ENCODE measurements at regions not wholly inside any gene's neighbourhood (a gene's known extent, or its start where the extent isn't known, plus 50 kb on each side); places are given as distances from the start of the nearest gene placed in this dataset.

DNA sequence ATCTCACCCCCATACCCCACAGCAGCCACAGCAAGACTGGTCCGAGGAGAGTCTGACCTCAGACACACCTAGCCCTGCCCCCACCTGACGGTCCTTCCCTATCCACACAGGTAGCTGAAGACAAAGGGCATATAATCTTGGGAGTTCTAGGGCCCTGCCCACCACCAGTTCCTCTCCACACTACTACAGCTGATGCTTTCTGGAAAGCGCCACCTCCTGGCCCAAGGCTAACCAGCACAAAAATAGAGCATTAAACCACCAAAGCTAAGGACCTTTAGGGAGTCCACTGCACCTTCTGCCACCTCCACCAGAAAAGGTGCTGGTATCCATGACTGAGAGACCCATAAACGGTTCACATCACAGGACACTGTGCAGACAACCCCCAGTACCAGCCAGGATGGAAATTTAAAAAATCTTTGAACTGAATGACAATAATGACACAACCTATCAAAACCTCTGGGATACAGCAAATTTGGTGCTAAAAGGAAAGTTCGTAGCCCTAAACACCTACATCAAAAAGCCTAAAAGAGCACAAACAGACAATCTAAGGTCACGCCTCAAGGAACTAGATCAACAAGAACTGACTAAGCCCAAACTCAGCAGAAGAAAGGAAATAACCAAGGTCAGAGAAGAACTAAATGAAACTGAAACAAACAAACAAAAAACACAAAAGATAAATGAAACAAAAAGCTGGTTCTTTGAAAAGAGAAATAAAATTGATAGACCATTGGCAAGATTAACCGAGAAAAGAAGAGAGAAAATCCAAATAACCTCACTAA is 122.1 kb upstream of the TPRG1 start:
- DNase-seq, result no peak

DNA sequence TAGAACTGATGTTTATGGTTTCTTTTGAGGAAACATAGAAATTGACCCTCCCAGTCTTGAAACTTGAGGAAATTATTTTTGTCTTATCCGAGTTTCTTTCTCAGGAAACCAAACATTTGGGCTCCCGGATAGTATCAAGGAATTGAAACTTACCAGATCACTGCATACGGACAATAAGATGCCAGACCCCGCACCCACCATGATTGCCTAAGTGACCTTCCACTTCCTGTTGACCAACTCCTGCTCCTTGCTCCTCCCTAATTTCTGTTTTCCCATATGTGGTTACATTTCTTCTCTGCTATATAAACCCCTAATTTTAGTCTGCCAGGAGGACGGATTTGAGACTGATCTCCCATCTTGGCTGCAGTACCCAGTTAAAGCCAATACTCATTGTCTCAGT is 118.4 kb upstream of the TPRG1 start:
- no peak for DNase-seq

DNA sequence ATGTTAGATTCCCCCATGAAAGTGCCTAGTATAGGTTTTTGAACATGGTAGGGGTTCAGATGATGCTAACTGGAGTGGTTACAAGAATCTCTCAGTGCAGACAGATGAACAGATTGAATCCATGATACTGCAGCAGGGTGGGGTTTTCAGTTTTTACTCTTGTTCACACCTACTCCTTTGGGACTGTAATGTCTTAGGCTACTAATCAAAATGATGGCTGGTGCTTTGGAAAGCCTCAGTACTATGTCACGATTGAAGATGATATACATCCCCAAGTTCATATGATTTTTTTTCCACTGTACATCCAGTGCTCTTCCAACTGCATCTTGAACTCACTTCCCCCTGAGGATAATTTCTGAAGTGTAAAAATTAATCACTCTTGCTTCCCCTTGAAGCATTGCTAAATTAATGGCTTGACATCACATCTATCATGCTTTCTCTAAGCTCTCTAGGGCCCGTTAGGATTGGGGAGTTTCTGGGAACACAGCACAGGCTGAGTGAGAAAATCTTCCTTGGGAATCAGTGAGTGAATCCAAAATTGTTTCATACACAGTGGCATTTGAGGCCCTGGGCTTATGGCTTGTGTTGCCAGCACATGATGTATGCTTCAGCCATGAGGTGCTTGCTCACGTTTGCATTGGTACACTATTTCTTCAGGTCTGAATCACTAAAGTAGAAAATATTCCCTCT is 115.0 kb upstream of the TPRG1 start:
- no peak for DNase-seq

DNA sequence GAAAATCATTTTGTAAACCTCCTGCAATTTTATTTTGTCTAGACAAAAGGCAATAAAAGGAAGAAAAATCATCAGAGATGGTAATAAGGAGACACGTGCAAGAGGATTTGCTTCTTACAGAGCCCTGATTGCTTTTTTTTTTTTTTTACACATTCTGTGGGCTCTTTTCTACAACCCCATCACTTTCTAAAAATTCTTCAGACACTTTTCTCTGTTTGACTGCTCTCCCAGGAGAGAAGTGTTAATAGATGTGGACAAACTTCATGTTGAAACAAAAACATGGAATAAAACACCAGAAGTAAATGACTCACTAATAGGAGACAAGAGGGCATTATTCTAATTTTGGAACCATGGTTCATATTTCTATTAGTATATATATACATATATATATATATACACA is 114.4 kb upstream of the TPRG1 start:
- DNase-seq, result no peak

DNA sequence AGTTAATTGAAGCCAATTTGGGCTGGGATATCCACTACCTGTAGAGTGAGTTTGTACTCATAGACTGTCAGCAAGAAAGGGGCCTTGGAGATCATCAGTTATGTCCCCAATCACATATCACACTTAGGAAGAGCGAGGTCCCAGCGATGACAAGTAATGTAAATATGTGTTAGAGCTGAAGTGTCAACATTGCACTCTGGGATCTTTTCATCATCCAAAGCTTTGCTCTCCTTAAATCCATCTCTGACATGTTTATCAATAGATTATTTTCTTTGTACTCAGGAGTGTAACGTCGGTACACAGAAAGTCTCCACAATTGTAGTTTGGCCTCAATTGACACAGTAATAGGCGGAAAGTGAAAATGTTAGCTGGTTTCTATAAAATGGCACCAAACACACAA is 113.7 kb upstream of the TPRG1 start:
- DNase-seq, result no peak

DNA sequence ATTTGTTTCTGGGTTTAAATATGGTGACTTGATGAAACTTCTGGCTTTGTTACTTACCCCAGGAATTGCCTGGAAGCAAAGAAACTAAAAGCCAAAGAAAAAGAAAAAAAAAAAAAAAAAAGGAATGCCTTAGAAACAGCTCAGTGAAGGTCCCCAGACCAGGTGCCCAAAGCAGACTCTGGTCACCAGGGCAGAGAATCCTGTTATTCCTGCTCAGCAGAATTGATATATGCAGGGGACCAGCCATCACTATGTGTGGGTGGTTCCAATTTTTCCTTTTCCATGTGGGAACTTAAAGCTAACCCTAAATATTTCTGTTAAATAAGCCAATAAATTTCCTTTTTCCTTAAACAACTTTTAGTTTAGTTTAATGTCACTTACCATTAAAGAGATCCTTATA is 100.8 kb upstream of the TPRG1 start:
- no peak for DNase-seq

DNA sequence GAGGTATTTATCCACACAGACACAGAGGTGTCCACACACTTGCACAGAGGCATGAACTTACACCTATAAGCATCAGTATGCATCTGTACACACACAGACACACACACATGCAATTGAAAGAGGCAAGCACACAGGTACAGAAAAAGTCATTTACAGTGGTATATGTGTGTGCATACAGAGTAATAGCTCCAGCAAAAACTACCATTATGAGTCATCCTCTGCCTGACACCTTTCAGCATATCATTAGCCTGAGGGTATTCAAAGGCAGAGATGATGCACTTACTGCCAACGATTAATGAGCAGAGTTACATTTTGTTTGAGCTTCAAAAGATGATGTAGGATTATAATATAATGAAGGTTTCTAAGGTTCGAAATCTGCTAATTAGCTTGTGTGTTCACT is 100.3 kb upstream of the TPRG1 start:
- no peak for DNase-seq

DNA sequence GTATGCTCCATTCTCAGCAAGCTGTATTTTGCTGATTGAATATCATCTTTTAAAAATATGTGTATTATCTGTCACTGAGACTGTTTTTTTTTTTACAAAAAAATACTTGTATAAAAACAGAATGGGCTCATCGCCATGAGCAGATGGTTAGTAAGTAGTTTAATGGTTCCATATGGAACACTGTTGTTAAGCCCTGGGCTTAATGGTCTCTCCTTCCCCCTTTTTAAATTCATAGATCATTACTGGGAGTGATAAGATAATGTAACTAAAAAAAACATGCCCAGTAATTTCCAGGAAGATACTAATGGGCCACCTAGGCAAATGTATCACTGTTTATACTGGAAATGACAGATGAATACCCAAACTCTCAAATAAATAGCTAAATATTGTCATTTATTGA is 95.3 kb upstream of the TPRG1 start:
- DNase-seq, result no peak

DNA sequence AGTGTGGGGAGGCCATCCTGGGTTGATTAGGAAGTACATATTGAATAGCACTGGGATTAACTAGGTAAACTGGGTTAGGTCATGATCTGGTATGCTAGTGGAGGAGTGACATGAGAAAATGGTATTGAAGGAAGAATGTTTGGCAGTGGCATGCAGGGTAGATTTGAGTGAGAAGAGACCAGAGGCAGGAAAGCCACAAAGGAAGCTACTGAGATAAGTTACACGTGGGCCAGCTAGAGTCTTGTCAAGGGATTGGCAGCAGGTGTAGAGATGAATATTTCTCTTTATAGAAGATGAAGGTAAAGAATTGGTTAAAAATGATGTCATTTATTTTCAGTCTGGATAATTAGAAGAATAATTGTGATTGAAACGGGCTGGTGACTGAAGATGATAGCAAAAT is 91.0 kb upstream of the TPRG1 start:
- DNase-seq, result no peak

DNA sequence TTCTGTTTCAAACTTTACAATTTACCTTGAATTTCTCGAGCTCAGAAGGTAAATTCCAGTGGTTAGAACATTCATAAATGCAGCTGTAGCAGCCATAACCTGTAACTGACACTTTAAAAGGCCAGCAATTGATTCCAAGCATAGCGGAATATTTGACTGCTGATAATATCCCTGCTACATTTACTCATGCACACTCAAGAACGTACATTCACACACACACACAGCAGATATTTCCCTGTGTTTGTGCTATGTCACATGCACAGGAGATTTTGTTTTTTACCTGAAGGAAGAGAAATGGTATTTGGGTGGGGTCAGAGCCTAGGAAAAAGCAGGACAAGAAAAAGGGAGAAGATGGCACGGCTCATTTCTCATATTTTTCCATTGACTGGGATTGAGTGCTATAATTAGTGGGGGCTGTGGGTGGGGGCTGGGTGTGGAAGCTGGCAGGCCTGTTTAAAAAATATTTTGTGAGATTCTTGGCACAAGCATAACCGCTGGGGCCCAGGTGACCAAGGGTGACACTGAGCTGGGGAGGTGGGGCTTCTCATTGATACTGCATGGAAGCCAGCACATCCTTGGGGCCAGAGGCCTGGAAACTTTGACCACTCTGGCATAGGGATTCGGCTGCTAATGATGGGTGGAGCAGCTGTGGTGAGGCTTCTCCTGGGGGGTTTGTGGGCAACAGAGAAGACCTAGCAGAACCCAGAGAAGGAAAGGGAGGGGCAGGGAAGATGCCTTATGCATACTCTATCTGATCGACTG is 88.9 kb upstream of the TPRG1 start:
- DNase-seq, result no peak

DNA sequence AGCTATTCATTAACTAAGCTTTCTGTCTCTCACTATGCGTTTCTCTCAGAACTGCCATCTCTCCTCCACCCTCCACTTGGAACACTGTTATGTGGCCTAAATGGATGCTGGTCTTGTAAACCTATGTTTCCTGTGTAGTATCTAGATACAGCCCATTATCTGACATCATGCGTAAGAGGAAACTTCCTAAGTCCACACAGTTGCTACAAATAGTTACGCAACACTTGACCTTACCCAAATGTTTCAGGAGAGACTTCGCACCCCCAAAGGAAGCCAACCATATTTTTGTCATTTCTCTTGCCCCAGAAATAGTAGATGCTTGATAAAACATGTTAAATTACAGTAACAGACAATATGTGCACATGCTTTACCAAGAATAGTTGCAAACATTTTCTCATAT is 87.2 kb upstream of the TPRG1 start:
- no peak for DNase-seq

DNA sequence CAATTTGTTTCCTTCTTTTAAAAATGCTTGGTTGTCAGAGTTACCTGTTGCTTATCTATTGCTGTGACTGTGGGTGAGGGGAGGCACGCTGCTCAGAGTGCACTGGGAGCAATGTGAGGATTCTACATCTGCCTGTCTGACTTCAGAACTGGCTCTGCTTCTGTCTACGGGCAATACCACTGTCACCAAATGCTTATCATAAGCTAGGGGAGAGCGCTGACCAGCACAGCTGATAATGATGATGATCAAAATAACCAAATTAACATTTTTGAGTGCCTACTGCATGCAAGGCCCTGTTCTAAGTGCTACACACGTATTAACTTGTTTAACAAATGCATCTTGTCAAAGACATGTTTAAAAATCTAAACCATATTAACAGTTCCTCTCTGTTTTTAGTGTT is 79.2 kb upstream of the TPRG1 start:
- DNase-seq, result no peak

DNA sequence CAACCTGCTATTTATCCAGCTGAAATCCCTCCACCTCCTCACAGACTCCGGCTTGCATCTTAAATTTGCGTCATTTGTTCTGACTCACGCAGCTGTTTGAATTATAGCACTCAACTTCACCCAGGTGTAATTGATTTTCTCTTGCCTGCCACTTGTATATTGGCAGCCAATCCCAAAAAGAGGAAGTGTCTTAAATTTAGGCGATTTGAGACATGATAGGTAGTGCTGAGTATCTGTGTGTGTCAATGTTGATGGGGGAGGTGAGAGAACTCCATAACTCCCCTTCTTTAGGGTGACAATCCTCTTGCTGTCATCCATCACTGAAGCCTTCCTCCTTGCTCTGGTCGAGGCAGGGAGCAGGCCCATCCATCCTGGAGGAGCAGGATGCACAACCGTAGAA is 77.2 kb upstream of the TPRG1 start:
- peak; percentile 34 to 46 for DNase-seq

DNA sequence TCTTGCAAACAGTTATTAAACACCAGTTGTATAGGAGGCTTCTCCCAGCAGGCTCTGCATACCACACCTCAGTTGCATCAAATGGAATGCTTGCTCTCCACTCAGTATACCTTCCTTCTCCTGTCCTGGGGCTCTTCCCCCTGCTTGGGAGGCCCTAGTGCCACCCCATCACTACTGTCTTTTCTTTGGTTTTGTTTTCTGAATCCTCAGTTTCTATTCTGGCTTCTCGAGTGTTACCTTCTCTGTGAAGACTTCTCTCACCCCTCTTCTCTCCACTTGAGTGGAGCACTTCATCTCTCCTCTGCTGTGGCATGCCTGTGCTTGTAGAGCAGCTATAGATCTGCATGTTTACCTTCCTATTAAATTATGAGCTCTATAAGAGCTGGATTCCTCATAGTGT is 75.7 kb upstream of the TPRG1 start:
- peak in 1 of 2 experiments; percentile 13 for DNase-seq

DNA sequence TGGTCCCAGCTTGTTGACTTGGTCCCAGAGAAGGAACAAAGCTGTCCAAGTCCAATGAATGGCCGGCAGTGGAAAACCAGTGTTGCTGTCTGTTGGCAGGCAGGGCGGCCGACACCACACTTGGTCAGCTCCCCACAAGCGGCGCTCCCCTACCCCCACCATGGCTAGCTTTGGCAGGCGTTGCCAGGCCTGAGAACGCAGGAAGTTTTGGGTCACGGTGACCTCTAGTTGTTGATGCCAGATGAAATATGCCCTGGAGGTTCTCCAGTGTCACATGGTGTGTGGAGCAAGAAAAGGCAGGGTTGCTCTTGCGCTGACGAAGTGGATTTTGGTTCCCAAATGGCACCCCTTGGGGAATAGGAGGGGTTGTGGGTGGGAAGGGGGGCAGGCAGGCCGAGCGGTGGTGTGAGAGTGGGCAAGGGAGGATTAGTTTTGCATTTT is 72.7 kb upstream of the TPRG1 start:
- DNase-seq, result no peak

DNA sequence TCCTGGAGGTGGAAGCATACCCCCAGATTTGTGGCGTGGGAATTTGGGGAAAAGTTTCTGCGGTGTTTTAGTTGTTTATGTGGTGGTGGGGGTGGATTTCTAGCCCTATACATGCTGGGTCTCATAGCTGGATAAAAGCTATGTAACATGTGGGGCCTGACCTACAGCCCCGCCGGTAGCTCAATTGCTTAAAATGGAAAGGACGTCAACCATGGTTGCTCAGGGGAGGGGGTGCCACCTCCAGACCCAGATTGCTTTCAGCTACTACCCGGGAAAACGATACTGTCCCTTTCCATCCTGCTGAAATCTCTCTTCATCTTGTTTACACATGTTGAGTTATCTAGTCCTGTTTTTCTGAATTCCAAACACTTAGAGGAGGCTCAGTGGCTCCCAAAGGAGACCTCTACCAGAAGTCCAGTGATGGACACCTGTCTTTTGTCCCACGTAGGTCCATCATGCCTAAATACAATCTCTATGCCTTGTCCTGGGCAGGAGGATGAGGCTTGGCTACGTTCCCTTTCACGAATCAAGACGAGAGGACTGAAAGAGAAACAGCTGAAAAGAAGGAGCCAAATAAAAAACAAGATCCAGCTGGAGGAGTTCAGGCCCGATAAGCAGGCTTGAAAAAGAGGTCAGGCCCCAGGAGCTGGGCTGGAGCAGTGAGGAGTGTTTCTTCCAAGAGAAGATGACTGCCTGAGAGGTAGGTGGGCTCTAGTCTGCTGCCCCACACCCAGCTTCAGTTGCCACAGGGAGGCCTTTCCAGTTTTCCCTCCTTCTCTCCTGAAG is 72.1 kb upstream of the TPRG1 start:
- no peak for DNase-seq

DNA sequence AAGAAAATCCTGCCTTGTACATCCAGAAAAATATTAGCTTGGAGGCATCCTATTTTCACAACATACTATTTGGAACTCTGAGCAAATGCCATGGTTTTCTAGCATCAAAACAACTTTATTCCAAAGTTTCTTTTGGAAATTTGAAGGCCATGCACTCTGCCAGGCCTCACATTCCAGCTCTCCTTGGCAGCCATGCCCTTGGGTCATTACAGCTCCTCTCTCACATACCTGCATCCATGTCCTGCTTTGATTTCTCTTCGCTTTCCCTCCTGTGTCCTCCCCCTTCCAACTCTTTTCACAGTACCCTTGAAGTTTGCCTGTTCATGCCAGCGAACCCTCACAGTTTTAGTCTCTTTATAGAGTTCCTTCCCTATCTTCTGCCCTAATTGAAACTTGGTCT is 70.9 kb upstream of the TPRG1 start:
- DNase-seq, result no peak

DNA sequence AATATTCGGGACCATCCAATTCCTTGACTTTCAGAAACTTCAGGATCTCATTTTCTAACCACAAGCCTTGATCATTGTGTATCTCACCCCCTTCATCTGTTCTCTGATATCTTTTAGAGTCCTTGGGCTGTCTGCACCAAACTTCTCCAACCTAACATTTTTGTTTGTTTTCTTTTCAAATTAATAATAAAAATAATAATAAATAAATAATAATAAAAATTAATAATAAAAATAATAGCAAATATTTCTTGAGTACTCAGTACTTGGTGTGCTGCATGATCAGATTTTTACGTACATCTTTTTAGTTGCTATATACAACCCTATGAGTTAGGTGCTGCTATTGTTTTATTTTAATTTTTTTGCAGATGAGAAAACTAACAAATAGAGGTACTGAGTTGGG is 70.2 kb upstream of the TPRG1 start:
- DNase-seq, result no peak

DNA sequence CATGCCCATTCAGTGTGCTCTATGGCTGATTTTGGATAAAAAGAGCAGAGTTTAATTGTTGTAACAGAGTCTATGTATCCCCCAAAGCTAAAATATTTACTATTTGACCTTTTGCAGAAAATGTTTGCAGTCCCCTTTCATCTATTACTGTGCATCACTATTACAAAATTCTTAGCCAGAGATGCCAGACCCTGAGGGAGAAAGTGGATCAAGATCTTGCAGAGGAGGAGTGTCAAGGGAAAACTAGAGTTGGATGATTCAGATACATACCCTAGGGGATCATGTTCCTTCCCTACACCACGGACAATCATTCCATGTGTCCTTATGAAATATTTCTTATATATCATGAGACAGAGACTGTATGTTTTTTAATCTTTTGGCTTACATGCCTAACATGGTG is 68.6 kb upstream of the TPRG1 start:
- no peak for DNase-seq

DNA sequence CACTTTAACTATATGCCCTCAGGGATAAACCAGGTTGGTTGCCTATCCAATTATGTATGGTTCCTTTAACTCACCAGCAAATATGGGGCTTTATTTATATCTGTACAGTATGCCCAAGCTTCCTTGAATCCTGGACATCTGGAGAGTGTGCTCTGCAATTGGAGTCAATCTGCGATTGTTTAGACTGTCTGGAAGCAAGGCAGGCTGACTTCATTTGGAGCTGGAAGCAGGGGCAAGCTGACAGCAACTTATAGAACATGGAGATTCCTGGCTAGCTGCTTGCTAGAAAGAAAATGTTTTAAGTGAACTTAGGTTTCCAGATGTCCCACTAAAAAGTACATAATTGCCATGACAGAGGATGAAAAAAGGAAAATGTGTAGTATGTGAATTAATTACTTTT is 63.7 kb upstream of the TPRG1 start:
- DNase-seq, result no peak

DNA sequence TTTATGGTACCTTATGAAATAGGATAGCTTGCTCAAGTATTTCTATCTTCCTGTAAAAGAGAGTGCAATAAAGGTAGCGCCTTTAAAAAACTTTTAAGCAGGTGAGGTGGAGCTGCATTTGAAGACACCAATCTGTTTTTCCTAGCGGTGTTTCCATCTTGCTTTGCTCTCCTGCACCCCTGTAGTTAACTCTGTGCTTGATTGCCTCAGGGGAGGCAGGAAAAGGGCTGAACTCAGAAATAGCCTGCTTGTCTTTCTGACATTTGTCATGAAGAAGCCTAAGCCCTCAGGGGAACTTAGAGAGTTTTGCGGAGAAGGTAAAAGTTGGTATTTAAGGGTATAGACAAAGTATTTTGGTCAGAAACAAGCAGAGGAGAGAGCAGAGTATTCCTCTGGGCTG is 63.0 kb upstream of the TPRG1 start:
- DNase-seq, result no peak

DNA sequence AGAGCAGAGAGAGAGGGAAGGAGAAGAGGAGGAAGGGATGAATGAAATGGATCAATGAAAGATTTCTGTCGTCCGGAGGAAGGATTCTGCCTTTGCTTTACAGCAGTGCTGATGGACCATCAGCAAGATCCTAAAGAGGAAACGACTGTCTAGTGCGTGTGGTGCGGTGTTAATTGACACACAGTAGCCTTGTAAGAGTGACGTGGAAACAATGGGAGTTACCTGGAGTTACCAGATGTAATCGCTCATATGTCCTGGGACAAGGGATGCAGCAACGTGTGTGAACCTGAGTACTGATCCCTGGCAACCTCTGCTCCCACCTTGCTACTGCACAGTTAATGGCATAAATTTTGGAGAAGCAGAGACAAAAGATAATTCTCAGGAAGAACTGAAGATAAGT is 62.6 kb upstream of the TPRG1 start:
- DNase-seq, result no peak

DNA sequence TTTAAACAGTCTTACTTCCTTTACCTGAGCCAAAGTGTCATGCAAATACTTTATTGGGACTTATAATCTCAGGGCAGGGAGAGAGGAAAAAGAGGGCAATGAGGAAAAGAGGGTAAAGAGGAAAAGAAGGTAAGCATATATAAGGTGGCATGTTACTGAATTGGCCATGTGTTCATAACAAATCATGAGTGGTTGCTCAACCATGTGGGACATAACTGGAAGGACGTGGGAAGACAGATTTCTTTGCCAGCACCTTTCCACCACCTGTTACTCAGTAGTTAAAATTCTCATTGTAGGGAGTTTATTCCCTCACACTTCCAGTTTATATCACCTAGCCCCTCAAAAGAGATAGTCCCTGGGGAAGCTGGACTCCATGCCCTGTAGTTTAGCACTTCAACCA is 54.7 kb upstream of the TPRG1 start:
- no peak for DNase-seq

Measured in SHP77 (cell line).